NCI-H1417 (cell line): ENCODE measurements at regions not wholly inside any gene's neighbourhood (a gene's known extent, or its start where the extent isn't known, plus 50 kb on each side); places are given as distances from the start of the nearest gene placed in this dataset.
"Not testable (repeated sequence)": the region's sequence is repeated elsewhere in the genome, so short reads cannot be mapped to it uniquely, and the experiment has no call there.

Experiments used
- DNase-seq, 3 experiments: peaks; one replicate each; lab custom pipeline; 2025; lab: John Stamatoyannopoulos, UW

GRCh38 chr7:34392972-34393371 lies 265.0 kb upstream of the NPSR1 start:
- DNase-seq, result no peak

DNA sequence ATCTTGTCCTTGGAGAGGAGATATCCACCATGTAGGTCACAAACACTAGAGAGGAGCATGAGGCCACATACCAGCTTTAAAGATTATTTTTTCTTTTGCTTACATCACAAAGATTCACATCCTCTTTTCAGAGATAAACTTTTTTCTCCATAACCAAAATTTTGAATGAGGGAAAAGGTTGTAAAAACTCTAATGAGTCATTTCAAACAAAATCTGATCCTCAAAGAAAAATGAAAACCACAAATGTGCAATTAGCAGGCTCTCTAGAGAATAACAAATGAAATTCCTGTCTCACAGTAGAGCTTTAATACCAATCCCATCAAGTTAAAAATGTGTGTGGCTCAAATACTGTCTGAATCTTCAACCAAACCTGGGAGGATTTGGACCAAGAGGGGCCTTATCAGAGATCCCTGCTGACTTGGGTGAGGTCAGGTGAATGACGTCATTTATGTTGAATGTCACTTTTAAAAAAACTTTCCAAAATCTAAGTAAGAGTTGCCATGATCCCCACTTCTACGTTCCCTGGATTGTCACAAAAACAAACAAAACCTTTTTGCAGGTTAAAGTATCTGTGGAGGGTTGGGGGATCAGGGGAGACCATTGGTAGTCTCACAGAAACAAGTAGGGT lies 261.5 kb upstream of the NPSR1 start:
- no peak for DNase-seq

DNA sequence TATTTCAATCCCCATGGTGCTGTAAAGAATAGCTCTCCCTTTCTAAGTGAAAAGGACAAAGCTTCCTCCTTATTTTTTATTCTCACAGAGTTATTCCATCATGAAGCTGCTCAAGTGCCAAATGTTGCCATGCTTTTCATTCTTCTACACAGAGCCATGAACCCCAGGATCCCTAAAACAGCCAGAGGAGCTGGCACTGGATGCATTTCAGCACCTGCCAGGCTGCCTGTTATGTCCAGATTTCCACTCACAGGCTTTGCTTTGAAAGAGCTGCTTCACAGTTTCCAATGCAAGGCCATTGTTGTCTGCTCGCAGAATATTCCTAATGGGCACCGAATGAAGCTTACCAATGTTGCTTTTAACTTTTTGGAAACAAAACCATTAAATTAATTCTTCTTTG lies 256.2 kb upstream of the NPSR1 start:
- no peak for DNase-seq

DNA sequence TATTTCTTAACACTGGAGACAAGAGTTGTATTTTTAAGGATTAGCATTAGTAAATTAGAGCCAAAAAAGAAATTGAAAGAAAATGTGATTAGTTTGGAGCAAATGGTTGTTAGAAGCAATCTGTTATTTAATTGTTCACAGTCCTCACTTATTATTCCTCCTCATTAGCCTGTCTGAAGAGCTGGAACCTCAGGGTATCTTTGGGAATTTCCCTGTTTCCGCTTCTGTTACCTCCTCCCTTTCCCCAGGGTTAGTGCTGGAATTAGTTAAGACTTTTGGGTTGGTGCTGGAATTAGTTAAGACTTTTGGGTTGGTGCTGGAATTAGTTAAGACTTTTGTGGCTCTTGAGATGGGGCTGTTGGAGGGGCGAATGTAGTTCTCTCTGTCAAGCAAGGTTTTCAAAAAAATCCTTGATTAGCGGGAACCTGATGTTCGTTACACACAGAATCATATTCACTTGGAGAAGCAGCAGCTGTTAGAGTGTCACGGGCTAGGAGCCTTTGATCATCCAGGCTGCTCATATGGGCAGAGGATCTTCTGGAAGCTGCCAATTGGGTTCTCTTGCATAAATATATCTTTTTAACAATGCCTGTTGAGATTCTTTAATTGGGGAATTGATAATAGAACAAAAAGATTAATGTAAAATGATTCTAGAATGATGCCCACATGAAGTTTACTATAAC lies 251.0 kb upstream of the NPSR1 start:
- no peak for DNase-seq

DNA sequence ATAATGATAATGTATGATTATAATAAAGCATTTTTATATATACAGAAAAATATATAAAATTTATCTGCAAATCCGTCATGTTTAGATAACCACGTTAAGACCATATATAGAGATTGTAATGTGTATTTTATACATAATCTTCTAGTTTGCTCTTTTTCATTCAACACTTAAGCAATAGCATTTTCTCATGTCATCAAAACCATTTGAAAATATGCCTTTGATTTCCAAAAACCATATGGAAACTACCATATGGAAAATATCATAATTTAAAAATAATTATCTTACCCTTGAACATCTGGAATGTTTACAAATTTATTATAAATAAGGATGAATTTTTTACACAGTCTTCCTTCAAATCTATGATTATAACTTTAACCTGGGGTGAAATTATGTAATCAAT lies 250.4 kb upstream of the NPSR1 start:
- DNase-seq, result no peak

- no peak for DNase-seq
Measured at GRCh38 chr7:34417781-34418180, 240.2 kb upstream of the NPSR1 start.

- DNase-seq, result no peak
Measured at GRCh38 chr7:34421526-34421925, 236.5 kb upstream of the NPSR1 start.

DNA sequence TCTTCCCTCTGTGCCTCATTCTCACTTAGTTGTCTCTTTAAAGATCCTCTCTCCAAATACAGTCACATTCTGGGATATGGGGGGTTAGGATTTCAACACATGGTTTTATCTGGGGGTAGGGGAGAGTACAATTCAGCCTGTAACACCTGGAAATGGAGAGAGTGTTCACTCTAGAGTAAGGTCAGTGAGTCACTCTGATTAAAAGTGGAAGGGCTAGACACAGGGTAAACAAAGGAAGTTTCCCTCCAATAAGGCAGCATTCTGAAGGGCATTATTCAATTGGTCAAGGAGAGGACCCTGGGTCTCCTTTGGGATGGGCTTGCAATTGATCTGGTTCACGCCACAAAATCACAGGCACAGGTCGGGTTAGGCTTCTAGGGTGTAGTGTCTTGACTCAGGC lies 232.8 kb upstream of the NPSR1 start:
- DNase-seq, result no peak

DNA sequence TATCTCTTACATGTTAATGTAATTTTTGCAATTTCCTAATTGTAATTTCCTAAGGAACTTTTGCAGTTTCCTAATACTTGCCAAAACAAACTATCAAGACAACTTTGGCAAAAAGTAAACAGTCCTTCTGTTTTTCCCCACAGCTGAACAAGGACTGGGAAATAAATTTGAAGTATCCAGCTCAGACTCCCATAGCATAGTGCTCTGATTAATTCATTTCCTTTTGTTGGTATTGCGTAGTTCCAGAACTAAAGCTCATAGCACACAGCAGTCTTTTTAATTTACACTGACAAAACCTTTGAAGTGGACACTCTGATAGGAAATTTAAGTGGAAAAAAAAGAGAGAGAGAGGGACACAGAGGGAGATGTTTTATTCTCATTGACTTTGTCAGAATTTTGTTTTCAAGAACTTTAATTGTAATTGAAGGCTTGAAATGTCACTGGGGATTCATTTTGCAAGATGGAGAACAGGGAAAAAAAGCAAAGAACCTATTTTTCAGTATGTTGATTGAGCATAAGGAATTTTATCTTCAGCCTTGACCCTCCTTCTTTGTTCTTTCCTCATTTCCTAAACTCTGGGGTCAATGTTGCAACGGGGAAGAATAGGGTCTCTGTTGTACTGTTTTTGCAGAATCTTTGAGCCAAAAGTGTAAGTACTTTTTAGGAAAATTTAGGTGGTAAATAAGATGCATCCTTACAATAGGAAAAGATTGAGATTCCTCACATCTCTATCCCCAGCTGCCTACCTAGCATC lies 232.2 kb upstream of the NPSR1 start:
- DNase-seq, result no peak

DNA sequence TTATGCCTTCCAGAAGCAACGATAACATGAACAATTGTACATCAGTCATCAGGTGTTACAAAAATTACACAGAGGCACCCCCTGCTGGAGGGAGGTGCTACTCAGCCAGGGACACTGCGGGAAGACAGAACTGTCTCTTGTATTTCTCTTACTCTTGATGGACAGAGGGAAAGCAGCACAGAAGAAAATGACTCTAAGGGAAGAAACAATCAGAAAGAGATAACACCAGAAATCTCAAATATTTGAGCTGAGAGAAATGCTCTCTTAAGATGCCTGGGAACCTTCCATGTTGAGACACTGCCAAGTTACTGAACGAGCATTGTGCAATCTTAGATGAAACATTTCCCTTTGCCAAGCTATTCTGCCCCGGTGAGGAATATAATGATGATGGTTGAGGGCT lies 227.6 kb upstream of the NPSR1 start:
- DNase-seq, result peak; percentile 3 to 50 (median 18)

DNA sequence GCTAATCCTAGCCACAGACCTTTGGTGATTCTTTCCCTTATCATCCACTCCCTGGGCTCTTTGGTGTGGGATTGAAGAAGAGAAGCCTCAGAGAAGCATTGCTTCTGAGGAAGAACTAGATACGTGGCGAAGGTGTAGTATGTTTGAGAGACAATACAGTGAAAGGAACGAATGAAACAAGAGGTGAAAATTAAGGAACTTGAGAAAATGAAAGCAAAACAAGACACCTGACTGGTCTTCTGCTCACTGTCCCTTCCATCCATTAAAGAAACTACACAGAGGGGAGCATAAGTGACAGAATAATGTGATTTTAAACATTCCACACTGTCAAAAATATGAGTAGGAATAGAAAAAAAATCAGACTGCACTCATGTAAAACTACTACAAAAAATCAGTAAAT lies 219.6 kb upstream of the NPSR1 start:
- DNase-seq, result no peak

DNA sequence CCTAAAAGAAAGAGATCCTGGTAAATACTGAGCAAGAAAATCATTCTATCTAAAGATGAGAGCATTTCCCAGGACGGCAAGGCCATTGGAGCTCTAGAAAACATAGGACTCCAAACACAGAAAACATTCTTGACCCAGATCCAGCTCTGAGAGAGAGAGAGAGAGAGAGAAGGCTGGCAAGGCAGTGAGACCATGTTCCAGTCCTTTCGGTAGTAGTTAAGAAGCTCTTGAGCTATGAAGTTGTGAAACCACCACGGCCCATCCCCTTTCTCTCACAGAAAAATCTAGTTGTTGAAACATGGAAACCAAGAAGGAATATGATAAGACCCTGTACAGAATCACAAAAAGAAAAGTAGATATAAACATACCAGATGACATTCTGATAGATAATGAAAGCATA lies 212.4 kb upstream of the NPSR1 start:
- DNase-seq, result no peak

DNA sequence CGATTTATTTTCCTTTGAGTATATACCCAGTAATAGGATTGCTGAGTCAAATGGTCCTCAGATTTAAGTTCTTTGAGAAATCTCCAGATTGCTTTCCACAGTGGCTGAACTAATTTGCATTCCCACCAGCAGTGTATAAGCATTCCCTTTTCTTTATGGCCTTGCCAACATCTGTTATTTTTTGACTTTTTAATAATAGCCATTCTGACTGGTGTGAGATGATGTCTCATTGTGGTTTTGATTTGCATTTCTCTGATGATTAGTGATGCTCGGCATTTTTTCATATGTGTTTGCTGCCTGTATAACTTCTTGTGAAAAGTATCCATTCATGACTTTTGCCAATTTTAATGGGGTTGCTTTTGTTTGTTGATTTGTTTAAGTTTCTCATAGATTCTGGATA lies 209.5 kb upstream of the NPSR1 start:
- DNase-seq, result not testable (repeated sequence)

DNA sequence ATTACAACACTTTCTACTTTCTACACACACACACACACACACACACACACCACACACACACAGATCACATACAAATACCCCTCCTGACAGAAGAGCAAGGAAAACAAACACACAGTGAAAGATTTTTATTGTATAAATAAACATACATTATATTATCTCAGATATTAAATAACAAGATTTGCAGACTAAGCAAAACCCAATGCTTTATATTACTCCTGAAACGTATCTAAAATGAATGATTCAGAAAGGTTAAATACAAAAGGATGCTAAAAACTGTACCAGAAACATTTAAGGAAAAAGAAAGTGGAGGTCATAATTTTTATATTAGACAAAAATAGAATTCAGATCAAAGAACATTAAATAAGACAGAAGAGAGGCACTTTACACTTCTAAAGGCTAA lies 208.3 kb upstream of the NPSR1 start:
- DNase-seq, result no peak

DNA sequence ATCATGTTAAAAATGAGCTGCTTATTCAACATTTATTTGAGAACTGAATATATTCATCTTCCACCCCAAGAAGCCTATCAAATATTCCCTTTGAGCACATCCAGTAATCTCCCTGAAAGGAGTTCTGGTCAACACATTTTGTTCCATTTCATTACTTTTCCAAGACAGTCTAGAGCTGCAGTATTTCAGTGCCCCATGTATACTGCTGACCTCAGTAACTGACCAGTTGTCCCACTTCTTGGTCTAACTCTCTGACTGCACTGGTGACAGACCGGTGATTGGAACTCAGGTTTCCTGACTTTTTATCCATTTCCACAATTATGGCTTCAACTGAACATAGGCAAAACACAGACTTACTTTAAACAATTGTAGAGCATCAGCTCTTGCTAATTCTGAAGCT lies 206.8 kb upstream of the NPSR1 start:
- no peak for DNase-seq

GRCh38 chr7:34451923-34452322 lies 206.1 kb upstream of the NPSR1 start:
- no peak for DNase-seq

DNA sequence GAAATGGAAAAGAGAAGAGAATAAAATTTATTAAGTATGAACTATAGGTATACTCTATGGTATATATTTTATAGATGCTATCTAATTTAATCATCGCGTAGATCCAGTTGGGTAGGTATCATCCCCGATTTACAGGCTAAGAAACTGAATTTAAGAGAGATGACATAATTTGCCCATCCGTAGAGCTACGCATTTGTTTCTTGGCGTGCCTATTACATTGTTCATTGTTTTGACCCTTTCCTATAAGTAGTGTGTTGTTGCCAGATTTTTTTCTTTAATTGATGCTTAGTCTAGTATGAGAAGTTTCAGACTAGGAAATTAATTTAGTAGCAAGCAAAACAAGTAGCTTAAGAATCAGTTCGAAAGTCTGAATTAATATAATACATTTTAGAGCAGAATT lies 205.7 kb upstream of the NPSR1 start:
- DNase-seq, result no peak

- no peak for DNase-seq
Measured at GRCh38 chr7:34453150-34453549, 204.9 kb upstream of the NPSR1 start.

GRCh38 chr7:34454381-34454780 lies 203.6 kb upstream of the NPSR1 start:
- DNase-seq, result peak in 2 of 3 experiments; percentile 42 to 86

- no peak for DNase-seq
Measured at GRCh38 chr7:34457329-34457728, 200.7 kb upstream of the NPSR1 start.

DNA sequence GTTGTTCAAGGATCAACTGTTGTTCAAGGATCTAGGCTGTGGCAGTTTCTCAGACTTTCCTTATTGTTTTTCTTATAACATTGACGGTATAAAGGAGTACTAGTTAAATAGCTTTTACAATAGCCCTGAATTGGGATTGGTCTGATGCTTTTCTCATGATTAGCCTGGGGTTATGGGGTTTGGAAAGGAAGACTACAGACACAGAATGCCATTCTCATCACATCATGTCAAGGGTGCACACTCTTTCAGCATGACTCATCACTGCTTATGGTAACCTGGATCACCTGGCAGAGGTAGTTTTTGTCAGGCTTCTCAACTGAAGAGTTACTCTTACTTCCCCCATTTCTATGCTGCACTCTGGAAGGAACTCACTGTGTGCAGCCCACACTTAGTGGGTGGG lies 194.2 kb upstream of the NPSR1 start:
- DNase-seq, result no peak

- DNase-seq, result no peak
Measured at GRCh38 chr7:34471844-34472243, 186.2 kb upstream of the NPSR1 start.

DNA sequence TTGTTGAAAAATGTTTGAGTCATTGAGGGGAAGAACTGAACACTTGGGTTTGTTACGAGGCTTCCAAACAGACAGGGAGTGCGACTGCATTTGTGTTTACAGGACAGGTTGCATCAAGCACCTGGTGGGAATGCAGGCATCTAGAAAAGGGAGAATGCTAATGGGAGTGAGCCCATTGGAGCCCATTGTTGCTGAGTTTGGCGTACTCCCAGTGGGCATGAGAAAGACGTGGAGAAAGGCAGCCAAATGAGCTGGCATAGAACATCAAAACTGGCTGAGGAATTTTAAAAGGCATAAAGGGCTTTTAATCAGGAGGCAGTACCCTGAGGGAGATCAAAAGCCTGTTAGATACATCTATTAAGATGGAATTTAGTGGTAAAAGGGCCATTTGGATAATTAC lies 171.6 kb upstream of the NPSR1 start:
- DNase-seq, result peak in 1 of 3 experiments; percentile 16
